B cell (primary cell): ENCODE measurements at regions not wholly inside any gene's neighbourhood (a gene's known extent, or its start where the extent isn't known, plus 50 kb on each side); places are given as distances from the start of the nearest gene placed in this dataset.

Experiments
- ATAC-seq: fragments of 200-7000 bp; cut with Tn5 transposase; one replicate; pipeline ENCODE4 v1.10.0; 2021; ENCODE audit warnings: low read depth, mild to moderate bottlenecking, moderate number of reproducible peaks, moderate library complexity
- CTCF ChIA-PET: fragments of 350-600 bp; sonication (Branson Sonifier 250); formaldehyde crosslinking; loops from one replicate; lab custom pipeline; 2021; ENCODE audit warnings: antibody characterized with exemption, inconsistent platforms; lab: Charles Lee
- POLR2A ChIA-PET: fragments of 350-600 bp; sonication (Branson Sonifier 250); formaldehyde crosslinking; loops from one replicate; lab custom pipeline; 2021; ENCODE audit warnings: antibody characterized with exemption; lab: Charles Lee
- DNase-seq: peaks from one replicate; pipeline ENCODE4 v3.0.0; 2013
- H2AFZ ChIP-seq: 2 replicates; pipeline ENCODE4 v1.6.1; 2012; ENCODE audit warnings: mild to moderate bottlenecking, low read depth, low read length; ENCODE audit not compliant: insufficient read depth, poor library complexity, severe bottlenecking
- H3K27ac ChIP-seq, 2 donors: 1 replicate in 1 of 2; 2 replicates in 1 of 2; pipeline ENCODE4 v1.5.1; 2012 to 2013; ENCODE audit warnings: low read length in 2 of 2, mild to moderate bottlenecking in 2 of 2, moderate library complexity in 1 of 2
- H3K27me3 ChIP-seq, 4 experiments: fragments of 200-600 bp in 1 of 4; sonication (generic) in 1 of 4; replicated peaks in 1 of 4; 1 replicate in 2 of 4; 2 replicates in 2 of 4; pipeline versions ENCODE4 v1.6.1 to v1.7.0; 2013 to 2016; ENCODE audit warnings: low read length in 3 of 4, mild to moderate bottlenecking in 2 of 4, mixed read lengths in 1 of 4, moderate library complexity in 1 of 4; ENCODE audit not compliant: insufficient read depth in 4 of 4, control insufficient read depth in 3 of 4; ENCODE audit errors: control extremely low read depth in 1 of 4
- H3K36me3 ChIP-seq, 2 experiments: replicated peaks in 1 of 2; 1 replicate in 1 of 2; 2 replicates in 1 of 2; pipeline versions ENCODE4 v1.6.1 to v1.7.1; 2013; ENCODE audit warnings: low read length in 1 of 2; ENCODE audit not compliant: insufficient read depth in 2 of 2, control insufficient read depth in 1 of 2; ENCODE audit errors: control extremely low read depth in 1 of 2, extremely low read depth in 1 of 2
- H3K4me1 ChIP-seq, 2 donors: fragments of 200-600 bp in 1 of 2; sonication (generic) in 1 of 2; 1 replicate in 1 of 2; 2 replicates in 1 of 2; pipeline versions ENCODE4 v1.5.1 to v1.6.1; 2013 to 2017; ENCODE audit warnings: low read length in 2 of 2; ENCODE audit not compliant: control insufficient read depth in 2 of 2, insufficient read depth in 2 of 2
- H3K4me2 ChIP-seq: replicated peaks from 2 replicates; pipeline ENCODE3; 2012; ENCODE audit warnings: mild to moderate bottlenecking, low read depth, low read length; ENCODE audit not compliant: poor library complexity, severe bottlenecking
- H3K4me3 ChIP-seq, 5 experiments: fragments of 200-600 bp in 1 of 5; sonication (generic) in 1 of 5; 1 replicate in 3 of 5; 2 replicates in 2 of 5; pipeline versions ENCODE4 v1.5.1 to v1.7.0; 2011 to 2016; ENCODE audit warnings: low read length in 4 of 5, mild to moderate bottlenecking in 4 of 5, low read depth in 2 of 5, control low read depth in 1 of 5, moderate library complexity in 1 of 5; ENCODE audit not compliant: insufficient read depth in 1 of 5; ENCODE audit errors: control extremely low read depth in 1 of 5, extremely low read depth in 1 of 5
- H3K79me2 ChIP-seq: fragments of 200-600 bp; sonication (generic); one replicate; pipeline ENCODE4 v1.6.0; 2016; ENCODE audit warnings: low read length; ENCODE audit not compliant: control insufficient read depth, insufficient read depth
- H3K9ac ChIP-seq: fragments of 200-600 bp; sonication (generic); 2 replicates; pipeline ENCODE4 v1.6.1; 2017; ENCODE audit warnings: mild to moderate bottlenecking, low read length, moderate library complexity
- H3K9me3 ChIP-seq, 3 donors: one replicate each; pipeline versions ENCODE4 v1.6.1 to v1.7.1; 2013; ENCODE audit warnings: low read length in 2 of 3; ENCODE audit not compliant: control insufficient read depth in 2 of 3, insufficient read depth in 1 of 3; ENCODE audit errors: control extremely low read depth in 1 of 3
- H4K20me1 ChIP-seq: 2 replicates; pipeline ENCODE4 v1.6.0; 2012; ENCODE audit warnings: mild to moderate bottlenecking, low read length; ENCODE audit not compliant: insufficient read depth, control insufficient read depth, poor library complexity, severe bottlenecking
- H3K27ac Mint-ChIP-seq: one replicate; pipeline ENCODE4 v1.8.0; 2021; ENCODE audit warnings: mixed read lengths
- H3K27me3 Mint-ChIP-seq: one replicate; pipeline ENCODE4 v1.8.0; 2021; ENCODE audit warnings: mixed read lengths
- H3K4me1 Mint-ChIP-seq: one replicate; pipeline ENCODE4 v1.8.0; 2021; ENCODE audit warnings: mixed read lengths
- H3K4me3 Mint-ChIP-seq: one replicate; pipeline ENCODE4 v1.8.0; 2021; ENCODE audit warnings: mixed read lengths
- H3K9me3 Mint-ChIP-seq: one replicate; pipeline ENCODE4 v1.8.0; 2022; ENCODE audit warnings: mixed read lengths; ENCODE audit not compliant: insufficient read depth
- CTCF ChIP-seq: fragments of 200-600 bp; IDR thresholded peaks from one replicate; pipeline ENCODE4 v1.8.0; 2022; ENCODE audit warnings: antibody characterized with exemption, mild to moderate bottlenecking
- EZH2 ChIP-seq: IDR thresholded peaks from 2 replicates; pipeline ENCODE4 v1.6.1; 2012; ENCODE audit warnings: borderline replicate concordance, low read depth, mild to moderate bottlenecking, moderate library complexity, low read length; ENCODE audit not compliant: insufficient read depth, poor library complexity, severe bottlenecking
- WGBS: methylation state at CpG from one replicate; pipeline ENCODE4 v1.1.5; 2013; ENCODE audit warnings: missing lambda C conversion rate; ENCODE audit not compliant: insufficient coverage; 5-methylcytosine and 5-hydroxymethylcytosine counted together
- intact Hi-C: fragments of 100-400 bp; cut with micrococcal nuclease; formaldehyde crosslinking; loops from one replicate; pipeline ENCODE4 v1.10.0; 2022

GRCh38 chr11:79950741-79951140 is 509.9 kb upstream of the TENM4 start:
- Histone ChIP-seq H3K9ac (no peak overlapping the region), H3K4me3 (no peak overlapping the region), H3K4me1 (no peaks in the 10 kb centered on the region), H3K36me3 (no peaks in the 10 kb centered on the region), H3K79me2 (no peaks in the 10 kb centered on the region), H2AFZ (no peak overlapping the region), H3K9me3 (no peaks in the 10 kb centered on the region), H4K20me1 (no peaks in the 10 kb centered on the region), H3K4me2 (no peak overlapping the region), H3K27ac (no peak overlapping the region), H3K27me3 (no peaks in the 10 kb centered on the region)
- ATAC-seq (no peak), DNase-seq (no peak)
- Mint-ChIP-seq H3K4me1 (no peaks in the 10 kb centered on the region), H3K9me3 (no peaks in the 10 kb centered on the region), H3K27me3 (no peaks in the 10 kb centered on the region), H3K4me3 (no peak overlapping the region), H3K27ac (no peak overlapping the region)
- no peak for TF ChIP-seq CTCF
- TF ChIP-seq EZH2, result no peak
- intact Hi-C loops, result no loop called here
- WGBS, result 78% methylated on average over 2 of the region's 4 CpGs
- ChIA-PET CTCF (no interaction called here), POLR2A (no interaction called here)

DNA sequence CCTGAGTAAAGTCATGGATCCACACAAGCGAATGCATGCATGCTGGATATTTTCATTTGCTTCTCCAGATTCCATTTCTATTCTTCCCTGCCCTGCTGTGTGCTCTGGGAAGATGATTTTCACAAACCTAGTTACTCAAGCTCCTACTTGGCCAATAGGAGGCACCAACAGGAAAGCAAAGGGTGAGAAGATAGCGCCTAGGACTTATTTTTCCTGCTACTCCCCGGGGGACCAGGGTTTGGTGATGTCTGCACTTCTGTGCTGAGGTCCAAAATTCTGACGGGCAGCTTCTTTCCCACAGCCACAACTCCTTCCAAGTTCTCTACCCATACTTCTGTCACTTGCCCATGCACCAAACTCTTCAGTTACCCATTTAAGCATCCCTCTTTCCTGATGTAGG is 509.3 kb upstream of the TENM4 start:
- POLR2A ChIA-PET, result no interaction called here
- CTCF ChIA-PET, result no interaction called here

More for the DNA sequence above, 509.3 kb upstream of the TENM4 start:
- no peak overlapping the region for H2AFZ ChIP-seq
- Mint-ChIP-seq H3K27ac (no peak overlapping the region), H3K4me1 (no peaks in the 10 kb centered on the region), H3K4me3 (no peak overlapping the region), H3K27me3 (no peaks in the 10 kb centered on the region), H3K9me3 (no peaks in the 10 kb centered on the region)
- no peaks in the 10 kb centered on the region for H3K27me3 ChIP-seq
- no peak overlapping the region for H3K9ac ChIP-seq
- H4K20me1 ChIP-seq, result no peaks in the 10 kb centered on the region
- no peaks in the 10 kb centered on the region for H3K79me2 ChIP-seq
- no peaks in the 10 kb centered on the region for H3K9me3 ChIP-seq
- H3K27ac ChIP-seq, result no peak overlapping the region
- ATAC-seq (no peak), DNase-seq (no peak)
- H3K36me3 ChIP-seq, result no peaks in the 10 kb centered on the region
- no peak overlapping the region for H3K4me3 ChIP-seq
- TF ChIP-seq CTCF (no peak), EZH2 (no peak)
- 83% methylated on average over 2 of the region's 4 CpGs for WGBS
- intact Hi-C loops, result no loop called here
- no peaks in the 10 kb centered on the region for H3K4me1 ChIP-seq
- H3K4me2 ChIP-seq, result no peak overlapping the region
